DMS79 treated with DMSO at 0.1 percent for 48 hours (cell line): ENCODE measurements at regions not wholly inside any gene's neighbourhood (a gene's known extent, or its start where the extent isn't known, plus 50 kb on each side); places are given as distances from the start of the nearest gene placed in this dataset.
A peak's percentile ranks its signal among the peaks of the same experiment; 100 is the strongest.
"Not testable (repeated sequence)": the region's sequence is repeated elsewhere in the genome, so short reads cannot be mapped to it uniquely, and the experiment has no call there.

ENCODE experiments used
- DNase-seq: peaks from one replicate; lab custom pipeline; 2025; lab: John Stamatoyannopoulos, UW

DNA sequence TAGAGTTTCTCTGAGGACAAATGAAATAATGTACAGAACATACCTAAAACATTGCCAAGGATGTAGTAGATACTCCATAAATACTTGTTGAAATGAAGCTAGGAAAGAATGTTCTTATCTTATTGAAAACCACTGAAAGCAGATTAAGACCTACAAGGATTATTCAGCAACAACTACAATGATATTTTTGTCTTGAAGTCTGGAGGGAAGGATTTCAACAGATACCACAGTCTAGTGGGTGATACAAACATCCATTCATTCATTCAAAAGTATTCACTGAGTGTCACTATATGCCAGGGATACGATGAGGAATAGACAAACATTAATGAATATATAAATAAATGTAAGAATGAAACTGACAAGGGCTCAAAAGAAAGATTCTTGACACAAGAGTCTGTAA is 74.7 kb upstream of the THBS1 start:
- DNase-seq = no peak

DNA sequence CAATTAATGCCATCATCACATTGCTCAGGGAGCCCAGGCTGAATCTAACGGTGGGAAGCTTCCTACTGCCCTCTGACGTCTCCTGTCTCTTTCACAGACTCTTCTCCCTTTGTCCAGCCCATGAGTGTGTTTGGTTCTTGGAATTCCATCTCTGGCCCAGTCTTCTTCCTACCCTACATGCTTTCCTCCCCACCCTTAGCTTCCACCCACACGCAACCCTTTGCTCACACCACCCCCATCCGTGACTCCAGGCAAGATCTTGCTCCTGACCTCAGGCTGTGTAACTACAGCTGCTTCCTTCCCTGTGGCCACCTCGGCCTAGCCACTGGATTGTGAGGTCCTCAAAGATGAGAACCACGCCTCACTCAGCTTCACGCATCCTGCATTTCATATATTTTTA is 72.3 kb upstream of the THBS1 start:
- DNase-seq = no peak

DNA sequence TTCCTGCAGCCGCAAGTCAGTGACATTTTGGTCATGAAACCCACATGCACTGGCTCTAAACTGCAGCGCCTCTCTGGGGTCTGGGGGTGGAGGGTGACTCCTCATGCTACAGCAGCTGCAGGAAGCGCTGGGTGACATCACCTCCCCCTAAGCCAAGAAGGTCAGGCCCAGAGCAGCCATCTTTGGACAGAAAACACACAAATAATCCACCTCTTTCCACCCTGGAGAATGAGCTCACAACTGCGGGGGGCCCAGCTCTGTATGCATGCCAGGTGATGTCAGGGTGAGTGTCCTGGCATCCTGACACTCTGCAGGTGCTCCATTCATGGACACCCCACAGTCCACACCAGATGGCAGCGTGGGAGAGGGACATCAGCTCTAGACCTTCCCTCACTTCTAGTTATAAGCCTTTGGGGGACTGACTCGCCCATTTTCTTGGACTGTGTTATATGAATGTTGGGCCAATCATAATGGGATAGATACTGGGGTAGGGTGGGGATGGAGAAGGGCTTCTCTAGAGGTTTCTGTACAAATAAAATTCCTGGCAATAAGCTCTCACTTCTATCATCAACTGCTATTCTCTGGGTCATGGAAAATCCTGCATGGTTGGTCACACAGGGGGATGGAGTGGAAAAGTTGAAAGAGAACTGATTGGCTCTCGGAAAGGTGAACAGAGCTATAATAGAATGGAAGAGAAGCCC is 70.7 kb upstream of the THBS1 start:
- no peak for DNase-seq

DNA sequence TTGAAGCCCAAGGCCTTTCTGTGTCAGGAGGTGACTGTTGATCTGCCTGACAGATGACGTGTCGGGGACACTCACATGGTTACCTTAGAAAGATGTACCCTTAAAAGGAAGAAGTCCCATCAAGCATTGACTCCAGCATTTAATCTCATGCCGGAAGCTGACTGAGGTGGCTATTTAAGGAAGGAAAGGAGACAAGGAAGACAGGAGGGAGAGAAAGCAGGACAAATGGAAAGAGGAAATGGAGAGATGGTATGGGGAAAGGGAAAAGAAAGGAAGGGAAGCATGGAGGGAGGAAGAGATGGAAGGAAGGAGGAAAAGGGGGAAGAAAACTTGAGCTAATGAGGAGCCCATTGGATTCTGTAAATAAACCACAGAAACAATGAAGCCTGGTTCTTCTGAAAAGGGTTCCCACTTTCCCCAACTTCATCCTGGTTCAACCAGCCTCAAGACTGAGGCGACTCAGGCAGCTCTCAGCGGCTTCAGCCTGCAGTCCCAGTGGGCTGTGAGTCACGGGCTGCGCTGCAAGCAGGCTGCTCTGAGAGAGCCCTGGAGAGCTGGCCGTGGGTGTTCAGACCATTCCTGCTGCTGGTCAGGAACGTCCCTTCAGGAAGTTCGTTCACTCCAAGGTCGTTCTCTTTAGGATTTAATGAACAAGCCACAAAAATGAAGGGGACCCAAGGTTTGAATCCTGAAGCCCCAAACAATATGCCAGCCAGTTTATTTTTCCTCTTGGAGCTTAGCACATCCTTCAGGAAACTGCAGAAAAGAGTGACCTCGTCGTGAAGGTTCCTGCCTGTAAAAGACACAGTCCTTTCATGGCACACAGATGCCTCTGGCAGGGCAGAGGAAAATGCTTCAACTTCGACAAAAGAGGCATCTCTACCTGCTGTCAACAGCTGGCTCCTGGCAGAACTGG is 69.6 kb upstream of the THBS1 start:
- no peak for DNase-seq

DNA sequence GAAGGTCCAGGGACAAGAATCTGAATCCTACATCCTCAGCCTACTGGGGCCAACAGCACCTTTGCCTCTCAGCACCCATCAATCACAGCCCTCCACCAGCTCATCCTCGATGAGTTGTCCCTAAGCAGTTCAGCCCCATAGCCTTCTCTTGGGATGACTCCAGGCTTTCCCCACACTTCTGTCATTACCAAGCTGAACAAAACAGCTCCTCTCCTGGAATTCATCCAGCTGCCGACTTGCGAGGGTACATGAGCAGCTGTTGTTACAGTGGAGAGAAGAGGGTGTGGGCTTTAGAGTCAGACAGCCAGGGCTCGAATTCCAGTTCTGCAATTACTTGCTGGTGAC is 69.0 kb upstream of the THBS1 start:
- DNase-seq = no peak

DNA sequence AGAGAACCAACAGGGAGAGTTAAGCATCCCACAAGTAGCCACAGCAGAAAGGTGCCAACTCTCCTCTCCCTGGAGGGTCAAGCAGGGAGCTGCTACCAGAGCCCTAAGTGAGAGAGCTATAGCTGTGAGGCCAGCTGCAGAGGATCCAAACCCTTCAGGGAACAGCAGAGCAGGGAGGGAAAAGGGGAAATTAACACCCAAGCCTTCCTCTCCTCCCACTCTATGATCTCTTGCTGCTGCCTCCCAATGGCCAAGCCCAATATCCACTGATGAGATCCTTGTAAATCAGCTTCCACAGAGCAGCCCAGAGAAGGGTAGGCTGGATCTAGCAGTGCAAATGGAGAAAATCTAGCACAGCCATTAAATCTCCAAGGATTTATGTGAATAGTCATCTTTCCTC is 68.2 kb upstream of the THBS1 start:
- DNase-seq = no peak

DNA sequence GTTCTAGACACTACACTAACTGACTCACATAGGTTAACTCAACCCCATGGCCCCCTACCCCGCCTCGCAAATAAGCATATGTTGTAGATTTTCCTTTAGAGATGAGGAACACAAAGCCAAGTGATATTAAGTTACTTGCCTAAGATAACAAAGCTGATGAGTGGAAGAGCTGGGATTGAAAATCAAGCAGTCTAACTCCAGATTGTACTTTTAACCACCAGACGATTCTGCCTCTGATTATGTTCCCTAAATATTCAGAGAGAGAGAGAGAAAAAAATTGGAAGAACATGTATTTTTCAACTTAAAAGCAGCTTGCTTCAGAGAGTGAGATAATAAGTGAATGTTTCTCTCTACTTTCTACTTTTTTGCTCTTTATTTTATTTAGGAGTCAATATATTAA is 66.9 kb upstream of the THBS1 start:
- no peak for DNase-seq

DNA sequence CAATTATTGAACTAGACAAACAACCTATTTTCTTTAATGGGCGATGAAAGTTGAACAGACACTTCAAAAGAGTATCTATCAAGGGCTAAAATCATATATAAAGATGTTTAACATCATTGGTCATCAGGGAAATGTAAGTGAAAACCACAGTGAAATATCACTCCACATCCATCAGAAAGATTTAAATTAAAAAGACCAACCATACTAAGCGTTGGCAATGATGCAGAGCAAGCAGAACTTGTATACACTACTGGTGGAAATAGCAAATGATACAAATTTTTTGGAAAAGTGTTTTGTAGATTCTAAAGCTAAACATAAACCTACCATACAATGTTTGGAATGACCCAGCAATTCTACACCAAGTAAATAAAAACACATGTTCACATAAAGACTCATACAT is 65.9 kb upstream of the THBS1 start:
- DNase-seq = no peak

DNA sequence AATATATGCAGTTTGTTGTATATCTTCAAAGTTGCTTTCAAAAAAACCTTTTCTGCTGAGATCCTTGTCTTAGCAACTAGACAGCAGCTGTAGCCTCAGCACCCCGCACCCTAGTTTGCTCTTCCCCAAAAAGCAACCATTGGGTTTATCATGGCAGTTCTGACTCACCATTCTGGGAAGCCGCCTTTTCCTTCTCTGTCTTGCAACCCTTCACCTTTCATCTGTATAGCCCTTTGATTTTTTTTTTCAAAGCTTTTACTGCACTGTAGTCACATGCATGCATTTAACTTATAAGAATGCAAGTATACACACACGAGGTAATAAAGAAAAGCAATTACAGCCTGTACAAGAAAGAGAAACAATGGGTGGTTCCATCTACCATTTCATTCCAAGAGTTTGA is 65.1 kb upstream of the THBS1 start:
- no peak for DNase-seq

DNA sequence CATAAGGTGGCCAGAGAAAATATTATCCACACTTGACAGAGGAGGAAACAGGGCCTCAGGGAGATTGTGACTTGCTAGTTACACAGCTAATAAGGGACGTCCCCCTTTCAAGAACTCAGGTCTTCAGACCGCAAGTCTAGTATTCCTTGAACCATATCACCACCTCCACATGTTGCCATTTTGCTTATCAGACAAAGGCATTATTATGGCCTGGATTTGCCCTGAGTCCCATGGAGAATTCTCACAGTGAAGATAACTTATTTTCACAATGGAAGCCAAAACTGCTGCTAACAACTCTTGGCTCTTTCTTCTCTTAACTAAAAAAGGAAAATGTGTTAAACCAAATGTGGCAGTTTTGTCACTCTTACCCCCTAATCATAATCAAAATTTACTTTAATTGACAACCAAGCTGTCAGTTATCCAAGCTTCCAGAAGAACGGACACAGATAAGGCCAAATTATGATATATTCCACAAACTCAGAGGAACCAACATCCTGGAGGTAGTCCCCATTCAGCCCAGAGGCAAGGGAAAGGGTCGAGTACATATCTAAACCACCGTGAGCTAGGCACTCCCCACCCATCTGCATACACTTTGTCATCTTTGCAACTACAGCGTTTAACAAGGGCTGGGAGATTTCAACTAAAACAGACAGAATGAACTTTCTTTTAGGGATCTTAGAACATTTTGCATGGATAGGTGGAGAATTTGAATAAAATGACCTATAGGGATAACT is 63.6 kb upstream of the THBS1 start:
- DNase-seq = no peak

DNA sequence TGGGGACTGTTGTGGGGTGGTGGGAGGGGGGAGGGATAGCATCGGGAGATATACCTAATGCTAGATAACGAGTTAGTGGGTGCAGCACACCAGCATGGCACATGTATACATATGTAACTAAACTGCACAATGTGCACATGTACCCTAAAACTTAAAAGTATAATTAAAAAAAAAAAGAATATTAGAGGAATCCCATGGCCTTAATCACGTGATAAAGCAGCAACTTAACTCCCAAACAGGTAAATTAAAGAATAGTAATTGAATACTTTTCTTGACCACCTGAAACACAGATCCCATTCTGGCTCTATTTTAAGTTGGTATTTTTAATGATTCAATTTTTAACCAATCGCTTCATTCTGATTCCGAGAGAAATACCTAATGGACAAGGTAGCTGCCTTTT is 56.9 kb upstream of the THBS1 start:
- DNase-seq = not testable (repeated sequence)

DNA sequence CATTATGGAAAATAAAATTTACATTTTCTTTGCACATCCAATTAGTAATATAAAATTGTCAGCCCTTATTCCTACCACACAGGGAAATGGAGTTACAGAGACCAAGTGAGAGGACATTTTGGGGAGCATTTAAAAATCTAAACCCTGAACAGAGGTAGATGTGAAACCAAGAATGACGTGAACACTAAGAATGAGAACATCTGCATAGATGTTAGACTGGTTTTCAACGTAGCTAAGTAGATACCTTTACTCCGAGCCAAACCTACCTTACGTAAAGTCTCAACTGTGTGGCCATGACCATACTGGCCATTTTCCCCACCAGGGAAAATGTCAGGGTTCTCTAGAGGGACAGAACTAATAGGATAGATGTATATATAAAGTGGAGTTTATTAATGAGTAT is 51.4 kb upstream of the THBS1 start:
- DNase-seq = no peak

DNA sequence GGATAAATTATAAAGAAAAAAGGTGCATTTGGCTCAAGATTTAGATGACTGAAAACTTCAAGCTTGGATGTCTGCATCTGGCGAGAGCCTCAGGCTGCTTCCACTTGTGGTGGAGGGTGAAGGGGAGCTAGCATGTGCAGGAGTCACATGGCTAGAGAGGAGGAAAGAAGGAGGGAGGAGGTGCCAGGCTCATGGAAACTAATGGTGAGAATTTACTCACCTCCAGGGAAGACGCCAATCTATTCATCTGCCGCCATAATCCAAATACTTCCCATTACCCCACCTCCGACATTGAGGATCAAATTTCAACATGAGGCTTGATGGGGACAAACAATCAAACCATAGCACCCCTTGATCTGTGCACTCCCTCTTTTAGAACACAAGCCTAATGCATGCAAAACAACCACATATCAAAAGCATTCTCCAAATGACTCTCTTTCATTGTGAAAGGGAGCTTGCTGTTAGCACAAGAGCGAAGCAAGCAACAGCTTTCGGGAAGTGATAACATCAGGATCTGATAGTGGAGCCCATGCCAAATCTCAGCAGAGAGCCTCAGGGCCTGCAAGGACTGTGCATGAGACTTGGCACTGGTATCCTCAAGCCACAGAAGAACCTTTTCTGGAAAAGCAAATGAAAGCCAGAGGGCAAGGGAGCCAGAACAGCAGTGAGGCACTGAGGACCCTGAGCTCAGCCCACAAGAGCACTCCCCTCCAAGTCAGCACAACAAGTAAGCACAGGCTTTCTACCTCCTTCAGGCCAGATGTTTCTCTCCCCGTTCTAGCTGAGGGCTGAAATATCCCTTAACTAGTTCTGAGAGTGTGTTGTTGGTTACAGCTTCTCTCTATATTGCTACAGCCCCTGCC is 50.2 kb upstream of the THBS1 start:
- DNase-seq = peak; percentile 1
